B cell (primary cell): ENCODE measurements at regions not wholly inside any gene's neighbourhood (a gene's known extent, or its start where the extent isn't known, plus 50 kb on each side); places are given as distances from the start of the nearest gene placed in this dataset.

Source experiments
- ATAC-seq: fragments of 200-7000 bp; cut with Tn5 transposase; one replicate; pipeline ENCODE4 v1.10.0; 2021; ENCODE audit warnings: low read depth, mild to moderate bottlenecking, moderate number of reproducible peaks, moderate library complexity
- CTCF ChIA-PET: fragments of 350-600 bp; sonication (Branson Sonifier 250); formaldehyde crosslinking; loops from one replicate; lab custom pipeline; 2021; ENCODE audit warnings: antibody characterized with exemption, inconsistent platforms; lab: Charles Lee
- POLR2A ChIA-PET: fragments of 350-600 bp; sonication (Branson Sonifier 250); formaldehyde crosslinking; loops from one replicate; lab custom pipeline; 2021; ENCODE audit warnings: antibody characterized with exemption; lab: Charles Lee
- DNase-seq: peaks from one replicate; pipeline ENCODE4 v3.0.0; 2013
- H2AFZ ChIP-seq: 2 replicates; pipeline ENCODE4 v1.6.1; 2012; ENCODE audit warnings: mild to moderate bottlenecking, low read depth, low read length; ENCODE audit not compliant: insufficient read depth, poor library complexity, severe bottlenecking
- H3K27ac ChIP-seq, 2 donors: 1 replicate in 1 of 2; 2 replicates in 1 of 2; pipeline ENCODE4 v1.5.1; 2012 to 2013; ENCODE audit warnings: low read length in 2 of 2, mild to moderate bottlenecking in 2 of 2, moderate library complexity in 1 of 2
- H3K27me3 ChIP-seq, 4 experiments: fragments of 200-600 bp in 1 of 4; sonication (generic) in 1 of 4; replicated peaks in 1 of 4; 1 replicate in 2 of 4; 2 replicates in 2 of 4; pipeline versions ENCODE4 v1.6.1 to v1.7.0; 2013 to 2016; ENCODE audit warnings: low read length in 3 of 4, mild to moderate bottlenecking in 2 of 4, mixed read lengths in 1 of 4, moderate library complexity in 1 of 4; ENCODE audit not compliant: insufficient read depth in 4 of 4, control insufficient read depth in 3 of 4; ENCODE audit errors: control extremely low read depth in 1 of 4
- H3K36me3 ChIP-seq, 2 experiments: replicated peaks in 1 of 2; 1 replicate in 1 of 2; 2 replicates in 1 of 2; pipeline versions ENCODE4 v1.6.1 to v1.7.1; 2013; ENCODE audit warnings: low read length in 1 of 2; ENCODE audit not compliant: insufficient read depth in 2 of 2, control insufficient read depth in 1 of 2; ENCODE audit errors: control extremely low read depth in 1 of 2, extremely low read depth in 1 of 2
- H3K4me1 ChIP-seq, 2 donors: fragments of 200-600 bp in 1 of 2; sonication (generic) in 1 of 2; 1 replicate in 1 of 2; 2 replicates in 1 of 2; pipeline versions ENCODE4 v1.5.1 to v1.6.1; 2013 to 2017; ENCODE audit warnings: low read length in 2 of 2; ENCODE audit not compliant: control insufficient read depth in 2 of 2, insufficient read depth in 2 of 2
- H3K4me2 ChIP-seq: replicated peaks from 2 replicates; pipeline ENCODE3; 2012; ENCODE audit warnings: mild to moderate bottlenecking, low read depth, low read length; ENCODE audit not compliant: poor library complexity, severe bottlenecking
- H3K4me3 ChIP-seq, 5 experiments: fragments of 200-600 bp in 1 of 5; sonication (generic) in 1 of 5; 1 replicate in 3 of 5; 2 replicates in 2 of 5; pipeline versions ENCODE4 v1.5.1 to v1.7.0; 2011 to 2016; ENCODE audit warnings: low read length in 4 of 5, mild to moderate bottlenecking in 4 of 5, low read depth in 2 of 5, control low read depth in 1 of 5, moderate library complexity in 1 of 5; ENCODE audit not compliant: insufficient read depth in 1 of 5; ENCODE audit errors: control extremely low read depth in 1 of 5, extremely low read depth in 1 of 5
- H3K79me2 ChIP-seq: fragments of 200-600 bp; sonication (generic); one replicate; pipeline ENCODE4 v1.6.0; 2016; ENCODE audit warnings: low read length; ENCODE audit not compliant: control insufficient read depth, insufficient read depth
- H3K9ac ChIP-seq: fragments of 200-600 bp; sonication (generic); 2 replicates; pipeline ENCODE4 v1.6.1; 2017; ENCODE audit warnings: mild to moderate bottlenecking, low read length, moderate library complexity
- H3K9me3 ChIP-seq, 3 donors: one replicate each; pipeline versions ENCODE4 v1.6.1 to v1.7.1; 2013; ENCODE audit warnings: low read length in 2 of 3; ENCODE audit not compliant: control insufficient read depth in 2 of 3, insufficient read depth in 1 of 3; ENCODE audit errors: control extremely low read depth in 1 of 3
- H4K20me1 ChIP-seq: 2 replicates; pipeline ENCODE4 v1.6.0; 2012; ENCODE audit warnings: mild to moderate bottlenecking, low read length; ENCODE audit not compliant: insufficient read depth, control insufficient read depth, poor library complexity, severe bottlenecking
- H3K27ac Mint-ChIP-seq: one replicate; pipeline ENCODE4 v1.8.0; 2021; ENCODE audit warnings: mixed read lengths
- H3K27me3 Mint-ChIP-seq: one replicate; pipeline ENCODE4 v1.8.0; 2021; ENCODE audit warnings: mixed read lengths
- H3K4me1 Mint-ChIP-seq: one replicate; pipeline ENCODE4 v1.8.0; 2021; ENCODE audit warnings: mixed read lengths
- H3K4me3 Mint-ChIP-seq: one replicate; pipeline ENCODE4 v1.8.0; 2021; ENCODE audit warnings: mixed read lengths
- H3K9me3 Mint-ChIP-seq: one replicate; pipeline ENCODE4 v1.8.0; 2022; ENCODE audit warnings: mixed read lengths; ENCODE audit not compliant: insufficient read depth
- EZH2 ChIP-seq: IDR thresholded peaks from 2 replicates; pipeline ENCODE4 v1.6.1; 2012; ENCODE audit warnings: borderline replicate concordance, low read depth, mild to moderate bottlenecking, moderate library complexity, low read length; ENCODE audit not compliant: insufficient read depth, poor library complexity, severe bottlenecking
- WGBS: methylation state at CpG from one replicate; pipeline ENCODE4 v1.1.5; 2013; ENCODE audit warnings: missing lambda C conversion rate; ENCODE audit not compliant: insufficient coverage; 5-methylcytosine and 5-hydroxymethylcytosine counted together
- intact Hi-C: fragments of 100-400 bp; cut with micrococcal nuclease; formaldehyde crosslinking; loops from one replicate; pipeline ENCODE4 v1.10.0; 2022
- TF ChIP-seq, protein P1 (sequence below): fragments of 200-600 bp; IDR thresholded peaks from one replicate; pipeline ENCODE4 v1.8.0; 2022; ENCODE audit warnings: antibody characterized with exemption, mild to moderate bottlenecking

GRCh38 chr9:84499969-84500582 is 159.5 kb upstream of the SLC28A3 start:
- H3K4me3 Mint-ChIP-seq: no peak overlapping the region
- Histone ChIP-seq H3K36me3 (no peaks in the 10 kb centered on the region), H4K20me1 (no peaks in the 10 kb centered on the region), H3K27me3 (no peaks in the 10 kb centered on the region), H3K9me3 (no peaks in the 10 kb centered on the region), H3K79me2 (no peaks in the 10 kb centered on the region), H3K9ac (no peak overlapping the region), H2AFZ (no peak overlapping the region), H3K4me2 (no peak overlapping the region), H3K4me1 (no peaks in the 10 kb centered on the region), H3K4me3 (no peak overlapping the region), H3K27ac (no peak overlapping the region)
- DNase-seq (no peak), ATAC-seq (no peak)
- CTCF ChIA-PET: no interaction called here
- H3K4me1 Mint-ChIP-seq: no peaks in the 10 kb centered on the region
- no peaks in the 10 kb centered on the region for H3K9me3 Mint-ChIP-seq
- peaks cover 4% of the 10 kb centered on the region for H3K27me3 Mint-ChIP-seq
- POLR2A ChIA-PET: no interaction called here
- H3K27ac Mint-ChIP-seq: no peak overlapping the region
- intact Hi-C loops: no loop called here
- WGBS: no CpG with 5 or more reads among the region's 1 CpG
- TF ChIP-seq, protein P1, sequence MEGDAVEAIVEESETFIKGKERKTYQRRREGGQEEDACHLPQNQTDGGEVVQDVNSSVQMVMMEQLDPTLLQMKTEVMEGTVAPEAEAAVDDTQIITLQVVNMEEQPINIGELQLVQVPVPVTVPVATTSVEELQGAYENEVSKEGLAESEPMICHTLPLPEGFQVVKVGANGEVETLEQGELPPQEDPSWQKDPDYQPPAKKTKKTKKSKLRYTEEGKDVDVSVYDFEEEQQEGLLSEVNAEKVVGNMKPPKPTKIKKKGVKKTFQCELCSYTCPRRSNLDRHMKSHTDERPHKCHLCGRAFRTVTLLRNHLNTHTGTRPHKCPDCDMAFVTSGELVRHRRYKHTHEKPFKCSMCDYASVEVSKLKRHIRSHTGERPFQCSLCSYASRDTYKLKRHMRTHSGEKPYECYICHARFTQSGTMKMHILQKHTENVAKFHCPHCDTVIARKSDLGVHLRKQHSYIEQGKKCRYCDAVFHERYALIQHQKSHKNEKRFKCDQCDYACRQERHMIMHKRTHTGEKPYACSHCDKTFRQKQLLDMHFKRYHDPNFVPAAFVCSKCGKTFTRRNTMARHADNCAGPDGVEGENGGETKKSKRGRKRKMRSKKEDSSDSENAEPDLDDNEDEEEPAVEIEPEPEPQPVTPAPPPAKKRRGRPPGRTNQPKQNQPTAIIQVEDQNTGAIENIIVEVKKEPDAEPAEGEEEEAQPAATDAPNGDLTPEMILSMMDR: no peak

- Histone ChIP-seq H3K79me2 (no peaks in the 10 kb centered on the region), H3K9ac (no peak overlapping the region), H2AFZ (no peak overlapping the region), H3K9me3 (no peaks in the 10 kb centered on the region), H3K36me3 (no peaks in the 10 kb centered on the region), H3K4me2 (no peak overlapping the region), H3K4me3 (no peak overlapping the region), H3K27ac (no peak overlapping the region), H4K20me1 (no peaks in the 10 kb centered on the region), H3K4me1 (no peaks in the 10 kb centered on the region), H3K27me3 (no peaks in the 10 kb centered on the region)
- POLR2A ChIA-PET: no interaction called here
- WGBS: 76% methylated on average over 2 of the region's 3 CpGs
- Mint-ChIP-seq H3K9me3 (no peaks in the 10 kb centered on the region), H3K27me3 (peaks cover 4% of the 10 kb centered on the region), H3K4me1 (no peaks in the 10 kb centered on the region), H3K4me3 (no peak overlapping the region), H3K27ac (no peak overlapping the region)
- intact Hi-C loops: no loop called here
- CTCF ChIA-PET: no interaction called here
- DNase-seq (no peak), ATAC-seq (no peak)
- TF ChIP-seq, protein P1: no peak
- no peak for TF ChIP-seq EZH2
Measured at GRCh38 chr9:84500826-84501225, 160.3 kb upstream of the SLC28A3 start.
